Neural cell (in vitro differentiated cells): ENCODE measurements at regions not wholly inside any gene's neighbourhood (a gene's known extent, or its start where the extent isn't known, plus 50 kb on each side); places are given as distances from the start of the nearest gene placed in this dataset.

Experiments
- H2AFZ ChIP-seq: fragments of 200-600, 300-800 bp; sonication (generic), shearing (Covaris generic); 2 replicates; pipeline ENCODE4 v1.6.0; 2014; ENCODE audit warnings: low read depth, mild to moderate bottlenecking, antibody characterized with exemption, low read length, moderate library complexity
- H3F3A ChIP-seq: fragments of 200-600 bp; shearing (Covaris generic); 2 replicates; pipeline ENCODE4 v1.6.1; 2016; ENCODE audit warnings: mild to moderate bottlenecking, moderate library complexity, mixed read lengths, antibody characterized with exemption, low read length; ENCODE audit not compliant: insufficient read depth, poor library complexity, severe bottlenecking
- H3K27ac ChIP-seq: fragments of 200-600, 300-800 bp; sonication (generic), shearing (Covaris generic); 2 replicates; pipeline ENCODE4 v1.5.1; 2014; ENCODE audit warnings: mild to moderate bottlenecking, low read length, moderate library complexity
- H3K27me3 ChIP-seq: fragments of 300-800, 200-600 bp; sonication (generic), shearing (Covaris generic); 2 replicates; pipeline ENCODE4 v1.6.0; 2014; ENCODE audit warnings: mild to moderate bottlenecking, low read depth, low read length, moderate library complexity; ENCODE audit not compliant: insufficient read depth
- H3K36me3 ChIP-seq: fragments of 300-800, 200-600 bp; sonication (generic), shearing (Covaris generic); 2 replicates; pipeline ENCODE4 v1.5.1; 2014; ENCODE audit warnings: mild to moderate bottlenecking, antibody characterized with exemption, low read length, moderate library complexity; ENCODE audit not compliant: insufficient read depth
- H3K4me2 ChIP-seq: fragments of 300-800, 200-600 bp; sonication (generic), shearing (Covaris generic); 2 replicates; pipeline ENCODE4 v1.6.0; 2014; ENCODE audit warnings: mild to moderate bottlenecking, low read length
- H3K4me3 ChIP-seq: fragments of 300-800, 200-600 bp; sonication (generic), shearing (Covaris generic); 2 replicates; pipeline ENCODE4 v1.5.1; 2014; ENCODE audit warnings: mild to moderate bottlenecking, low read length, moderate library complexity
- H3K79me2 ChIP-seq: fragments of 200-600 bp; shearing (Covaris generic); replicated peaks from 2 replicates; pipeline ENCODE4 v1.6.0; 2014; ENCODE audit warnings: mild to moderate bottlenecking, low read length, moderate library complexity; ENCODE audit not compliant: insufficient read depth
- H3K9ac ChIP-seq: fragments of 300-800, 200-600 bp; sonication (generic), shearing (Covaris generic); 2 replicates; pipeline ENCODE4 v1.6.1; 2016; ENCODE audit warnings: mild to moderate bottlenecking, low read length, mixed read lengths
- H3K9me2 ChIP-seq: fragments of 200-600 bp; shearing (Covaris generic); 2 replicates; pipeline ENCODE4 v1.6.1; 2016; ENCODE audit warnings: mild to moderate bottlenecking, low read length, mixed read lengths; ENCODE audit not compliant: insufficient read depth
- H3K9me3 ChIP-seq: fragments of 200-600, 300-800 bp; sonication (generic), shearing (Covaris generic); 2 replicates; pipeline ENCODE4 v1.6.1; 2016; ENCODE audit warnings: mild to moderate bottlenecking, mixed run types, low read length, moderate library complexity, mixed read lengths
- H4K20me1 ChIP-seq: fragments of 200-600 bp; shearing (Covaris generic); 2 replicates; pipeline ENCODE4 v1.6.1; 2016; ENCODE audit warnings: mild to moderate bottlenecking, mixed run types; ENCODE audit not compliant: insufficient read depth
- EP300 ChIP-seq: fragments of 450-650 bp; conservative IDR thresholded peaks from 2 replicates; pipeline ENCODE4 v1.6.1; 2014; ENCODE audit warnings: antibody characterized with exemption, mild to moderate bottlenecking, moderate library complexity; ENCODE audit not compliant: poor library complexity, severe bottlenecking
- EZH2 ChIP-seq: fragments of 200-600, 300-800 bp; shearing (Covaris generic), sonication (generic); IDR thresholded peaks from 2 replicates; pipeline ENCODE4 v1.6.1; 2014; ENCODE audit warnings: antibody characterized with exemption, low read length, borderline replicate concordance, mild to moderate bottlenecking; ENCODE audit not compliant: insufficient read depth, poor library complexity, severe bottlenecking
- MXI1 ChIP-seq: fragments of 450-650 bp; conservative IDR thresholded peaks from 2 replicates; pipeline ENCODE4 v1.6.1; 2014; ENCODE audit warnings: antibody characterized with exemption, mild to moderate bottlenecking; ENCODE audit not compliant: poor library complexity, severe bottlenecking
- POLR2AphosphoS5 ChIP-seq: IDR thresholded peaks from 2 replicates; pipeline ENCODE4 v1.6.1; 2012
- RAD21 ChIP-seq: fragments of 450-650 bp; conservative IDR thresholded peaks from 2 replicates; pipeline ENCODE4 v1.6.1; 2014; ENCODE audit warnings: antibody characterized with exemption, mild to moderate bottlenecking, moderate library complexity
- SMC3 ChIP-seq: fragments of 450-650 bp; conservative IDR thresholded peaks from 2 replicates; pipeline ENCODE4 v1.6.1; 2014; ENCODE audit warnings: antibody characterized with exemption, mild to moderate bottlenecking, moderate library complexity; ENCODE audit not compliant: poor library complexity
- TAF1 ChIP-seq: IDR thresholded peaks from 2 replicates; pipeline ENCODE4 v1.6.1; 2012; ENCODE audit warnings: low read depth
- TF ChIP-seq, protein P1 (sequence below): IDR thresholded peaks from 2 replicates; pipeline ENCODE4 v1.6.1; 2012; ENCODE audit warnings: borderline replicate concordance
- TF ChIP-seq, protein P2 (sequence below): fragments of 450-650 bp; IDR thresholded peaks from 2 replicates; pipeline ENCODE4 v1.5.1; 2014; ENCODE audit warnings: antibody characterized with exemption, mild to moderate bottlenecking, moderate library complexity; ENCODE audit not compliant: poor library complexity, severe bottlenecking

DNA sequence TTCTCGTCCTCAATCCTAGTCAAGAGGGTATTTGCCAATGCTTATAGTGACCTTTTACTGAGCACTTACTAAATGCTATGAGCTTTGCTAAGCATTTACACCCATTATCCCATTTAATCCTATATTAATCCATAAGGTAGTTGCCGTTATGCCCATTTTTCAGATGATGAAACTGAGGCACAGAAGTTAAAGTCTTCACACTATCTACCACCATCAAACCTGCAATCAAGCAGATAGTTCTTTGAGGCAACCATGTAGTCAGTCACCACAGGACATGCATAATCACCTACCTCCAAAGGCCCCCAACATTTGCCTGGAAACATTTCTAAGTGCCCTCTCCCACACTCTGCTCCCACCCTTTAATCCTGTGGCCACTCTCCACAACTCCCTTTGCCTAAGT is 149.6 kb downstream of the LY86 start:
- Histone ChIP-seq H3K27me3 (no peaks in the 10 kb centered on the region), H3K9me3 (no peaks in the 10 kb centered on the region), H3K4me2 (no peak overlapping the region), H3K36me3 (no peaks in the 10 kb centered on the region), H3K9me2 (no peaks in the 10 kb centered on the region), H3K9ac (no peak overlapping the region), H3K27ac (no peak overlapping the region), H3K79me2 (no peaks in the 10 kb centered on the region), H3K4me3 (no peak overlapping the region), H4K20me1 (no peaks in the 10 kb centered on the region), H3F3A (no peaks in the 10 kb centered on the region), H2AFZ (no peak overlapping the region)
- TF ChIP-seq, protein P1, sequence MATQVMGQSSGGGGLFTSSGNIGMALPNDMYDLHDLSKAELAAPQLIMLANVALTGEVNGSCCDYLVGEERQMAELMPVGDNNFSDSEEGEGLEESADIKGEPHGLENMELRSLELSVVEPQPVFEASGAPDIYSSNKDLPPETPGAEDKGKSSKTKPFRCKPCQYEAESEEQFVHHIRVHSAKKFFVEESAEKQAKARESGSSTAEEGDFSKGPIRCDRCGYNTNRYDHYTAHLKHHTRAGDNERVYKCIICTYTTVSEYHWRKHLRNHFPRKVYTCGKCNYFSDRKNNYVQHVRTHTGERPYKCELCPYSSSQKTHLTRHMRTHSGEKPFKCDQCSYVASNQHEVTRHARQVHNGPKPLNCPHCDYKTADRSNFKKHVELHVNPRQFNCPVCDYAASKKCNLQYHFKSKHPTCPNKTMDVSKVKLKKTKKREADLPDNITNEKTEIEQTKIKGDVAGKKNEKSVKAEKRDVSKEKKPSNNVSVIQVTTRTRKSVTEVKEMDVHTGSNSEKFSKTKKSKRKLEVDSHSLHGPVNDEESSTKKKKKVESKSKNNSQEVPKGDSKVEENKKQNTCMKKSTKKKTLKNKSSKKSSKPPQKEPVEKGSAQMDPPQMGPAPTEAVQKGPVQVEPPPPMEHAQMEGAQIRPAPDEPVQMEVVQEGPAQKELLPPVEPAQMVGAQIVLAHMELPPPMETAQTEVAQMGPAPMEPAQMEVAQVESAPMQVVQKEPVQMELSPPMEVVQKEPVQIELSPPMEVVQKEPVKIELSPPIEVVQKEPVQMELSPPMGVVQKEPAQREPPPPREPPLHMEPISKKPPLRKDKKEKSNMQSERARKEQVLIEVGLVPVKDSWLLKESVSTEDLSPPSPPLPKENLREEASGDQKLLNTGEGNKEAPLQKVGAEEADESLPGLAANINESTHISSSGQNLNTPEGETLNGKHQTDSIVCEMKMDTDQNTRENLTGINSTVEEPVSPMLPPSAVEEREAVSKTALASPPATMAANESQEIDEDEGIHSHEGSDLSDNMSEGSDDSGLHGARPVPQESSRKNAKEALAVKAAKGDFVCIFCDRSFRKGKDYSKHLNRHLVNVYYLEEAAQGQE = no peak
- TF ChIP-seq SMC3 = no peak
- no peak for TF ChIP-seq MXI1
- no peak for TF ChIP-seq EZH2
- no peak for TF ChIP-seq EP300
- TF ChIP-seq RAD21 = no peak
- TF ChIP-seq POLR2AphosphoS5 = no peak
- no peak for TF ChIP-seq TAF1
- TF ChIP-seq, protein P2, sequence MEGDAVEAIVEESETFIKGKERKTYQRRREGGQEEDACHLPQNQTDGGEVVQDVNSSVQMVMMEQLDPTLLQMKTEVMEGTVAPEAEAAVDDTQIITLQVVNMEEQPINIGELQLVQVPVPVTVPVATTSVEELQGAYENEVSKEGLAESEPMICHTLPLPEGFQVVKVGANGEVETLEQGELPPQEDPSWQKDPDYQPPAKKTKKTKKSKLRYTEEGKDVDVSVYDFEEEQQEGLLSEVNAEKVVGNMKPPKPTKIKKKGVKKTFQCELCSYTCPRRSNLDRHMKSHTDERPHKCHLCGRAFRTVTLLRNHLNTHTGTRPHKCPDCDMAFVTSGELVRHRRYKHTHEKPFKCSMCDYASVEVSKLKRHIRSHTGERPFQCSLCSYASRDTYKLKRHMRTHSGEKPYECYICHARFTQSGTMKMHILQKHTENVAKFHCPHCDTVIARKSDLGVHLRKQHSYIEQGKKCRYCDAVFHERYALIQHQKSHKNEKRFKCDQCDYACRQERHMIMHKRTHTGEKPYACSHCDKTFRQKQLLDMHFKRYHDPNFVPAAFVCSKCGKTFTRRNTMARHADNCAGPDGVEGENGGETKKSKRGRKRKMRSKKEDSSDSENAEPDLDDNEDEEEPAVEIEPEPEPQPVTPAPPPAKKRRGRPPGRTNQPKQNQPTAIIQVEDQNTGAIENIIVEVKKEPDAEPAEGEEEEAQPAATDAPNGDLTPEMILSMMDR = no peak

DNA sequence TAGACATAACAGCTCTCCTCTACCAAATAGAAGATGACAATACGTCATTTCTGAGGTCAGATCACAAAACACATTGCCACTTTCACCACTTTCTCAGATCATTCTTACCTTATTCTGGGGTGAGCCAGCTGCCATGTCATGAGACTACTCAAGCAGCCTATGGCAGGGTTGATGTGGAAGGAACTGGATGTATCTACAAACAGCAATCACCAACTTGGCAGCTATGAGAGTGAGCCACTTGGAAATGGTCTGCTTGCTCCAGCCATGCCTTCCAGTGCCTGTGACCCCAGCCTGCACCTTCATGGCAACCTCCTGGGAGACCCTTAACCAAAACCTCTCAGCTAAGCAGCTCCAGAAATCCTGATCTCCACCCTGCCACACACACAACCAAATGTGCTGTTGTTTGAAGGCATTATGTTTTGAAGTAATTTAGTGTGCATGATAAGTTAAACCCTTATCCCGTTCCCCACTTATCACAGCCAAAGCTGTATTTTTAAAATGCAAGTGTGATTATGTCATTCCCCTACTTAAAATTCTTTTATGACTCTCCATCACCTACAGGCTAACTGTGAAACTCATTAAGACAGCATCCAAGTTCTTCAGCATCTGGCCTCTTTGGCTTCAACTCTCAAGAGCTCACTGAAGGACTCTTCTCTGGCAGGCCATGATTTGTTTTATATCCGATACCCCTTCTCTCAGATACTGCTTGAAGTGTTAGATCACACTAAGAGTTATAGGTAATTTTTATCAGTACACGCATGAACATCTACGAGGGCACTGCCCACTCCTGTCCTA is 150.6 kb downstream of the LY86 start:
- Histone ChIP-seq H3K27me3 (no peaks in the 10 kb centered on the region), H3K36me3 (no peaks in the 10 kb centered on the region), H3K9ac (no peak overlapping the region), H3K4me3 (no peak overlapping the region), H3K4me2 (no peak overlapping the region), H3K79me2 (no peaks in the 10 kb centered on the region), H3K27ac (no peak overlapping the region), H3K9me3 (no peaks in the 10 kb centered on the region), H3K9me2 (no peaks in the 10 kb centered on the region), H2AFZ (no peak overlapping the region), H3F3A (no peaks in the 10 kb centered on the region), H4K20me1 (no peaks in the 10 kb centered on the region)
- TF ChIP-seq RAD21 = no peak
- no peak for TF ChIP-seq SMC3
- no peak for TF ChIP-seq TAF1
- no peak for TF ChIP-seq POLR2AphosphoS5
- TF ChIP-seq, protein P2 = no peak
